Activated T-cell treated with anti-CD3 and anti-CD28 coated beads, Interleukin-2, amount 50 U/mL, for 72 hours (primary cell): ENCODE measurements at regions not wholly inside any gene's neighbourhood (a gene's known extent, or its start where the extent isn't known, plus 50 kb on each side); places are given as distances from the start of the nearest gene placed in this dataset.
"Not testable (repeated sequence)": the region's sequence is repeated elsewhere in the genome, so short reads cannot be mapped to it uniquely, and the experiment has no call there.

Experiments used
- ATAC-seq, 2 donors: fragments of 150-1000 bp; cut with Tn5 transposase; replicated peaks in 1 of 2; 2 replicates each; pipeline ENCODE4 v1.10.0; 2021; ENCODE audit warnings: moderate library complexity in 2 of 2, mild to moderate bottlenecking in 1 of 2
- DNase-seq, 2 donors: peaks; one replicate each; pipeline ENCODE4 v3.0.0; 2021 to 2022; ENCODE audit warnings: mixed read lengths in 1 of 2
- H3K27ac Mint-ChIP-seq: one replicate; pipeline ENCODE4 v1.8.0; 2022; ENCODE audit warnings: mild to moderate bottlenecking, moderate library complexity, mixed read lengths
- H3K27me3 Mint-ChIP-seq: one replicate; pipeline ENCODE4 v1.8.0; 2022; ENCODE audit warnings: low read depth, mixed read lengths
- H3K36me3 Mint-ChIP-seq, 2 donors: one replicate each; pipeline ENCODE4 v1.8.0; 2022; ENCODE audit warnings: mixed read lengths in 2 of 2, mild to moderate bottlenecking in 1 of 2; ENCODE audit not compliant: insufficient read depth in 2 of 2
- H3K4me1 Mint-ChIP-seq: one replicate; pipeline ENCODE4 v1.8.0; 2022; ENCODE audit warnings: low read depth, mixed read lengths
- H3K4me3 Mint-ChIP-seq, 2 donors: one replicate each; pipeline ENCODE4 v1.8.0; 2022; ENCODE audit warnings: mild to moderate bottlenecking in 2 of 2, mixed read lengths in 2 of 2, moderate library complexity in 2 of 2
- H3K9me3 Mint-ChIP-seq, 2 donors: one replicate each; pipeline ENCODE4 v1.8.0; 2022; ENCODE audit warnings: mixed read lengths in 2 of 2

GRCh38 chr6:85348643-85349042, 101.2 kb upstream of the NT5E start:
- Mint-ChIP-seq H3K4me3 (no peak overlapping the region), H3K36me3 (no peaks in the 10 kb centered on the region), H3K27ac (no peak overlapping the region), H3K27me3 (peaks cover 8% of the 10 kb centered on the region), H3K4me1 (no peaks in the 10 kb centered on the region), H3K9me3 (no peaks in the 10 kb centered on the region)
- ATAC-seq (no peak), DNase-seq (no peak)

- ATAC-seq (no peak), DNase-seq (no peak)
- Mint-ChIP-seq H3K9me3 (no peaks in the 10 kb centered on the region), H3K4me1 (no peaks in the 10 kb centered on the region), H3K27me3 (peaks cover 8% of the 10 kb centered on the region), H3K36me3 (no peaks in the 10 kb centered on the region), H3K27ac (no peak overlapping the region), H3K4me3 (no peak overlapping the region)
Observed at GRCh38 chr6:85347812-85348211, 102.1 kb upstream of the NT5E start.

GRCh38 chr6:85346196-85346595, 103.7 kb upstream of the NT5E start:
- H3K9me3 Mint-ChIP-seq = no peaks in the 10 kb centered on the region
- H3K4me1 Mint-ChIP-seq = no peaks in the 10 kb centered on the region
- no peak for ATAC-seq
- no peak for DNase-seq
- no peak overlapping the region for H3K4me3 Mint-ChIP-seq
- peaks cover 22% of the 10 kb centered on the region for H3K27me3 Mint-ChIP-seq
- no peak overlapping the region for H3K27ac Mint-ChIP-seq
- no peaks in the 10 kb centered on the region for H3K36me3 Mint-ChIP-seq

DNA sequence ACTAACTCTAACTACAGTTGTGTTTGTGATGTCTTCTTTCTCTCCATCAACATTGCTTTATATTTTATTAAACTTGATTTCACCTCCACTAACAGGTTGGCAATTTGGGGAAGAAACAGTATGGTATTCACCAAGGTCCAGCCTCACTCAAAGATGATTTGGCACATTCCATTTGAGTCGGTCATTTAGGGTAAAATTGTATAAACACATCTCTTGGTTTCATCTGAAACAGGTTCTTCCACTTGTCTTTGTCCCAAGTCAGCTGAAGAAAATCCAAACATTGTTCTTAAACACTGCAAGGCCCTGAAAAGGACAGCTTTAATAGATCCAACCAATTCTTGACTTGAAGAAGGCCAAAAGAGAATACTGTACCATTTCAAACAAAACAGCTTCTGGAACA, 104.9 kb upstream of the NT5E start:
- H3K4me1 Mint-ChIP-seq = no peaks in the 10 kb centered on the region
- H3K9me3 Mint-ChIP-seq = no peaks in the 10 kb centered on the region
- peaks cover 26% of the 10 kb centered on the region for H3K27me3 Mint-ChIP-seq
- DNase-seq (no peak), ATAC-seq (no peak)
- H3K27ac Mint-ChIP-seq = no peak overlapping the region
- no peaks in the 10 kb centered on the region for H3K36me3 Mint-ChIP-seq
- H3K4me3 Mint-ChIP-seq = no peak overlapping the region

- Mint-ChIP-seq H3K4me3 (no peak overlapping the region), H3K27me3 (peaks cover 23% of the 10 kb centered on the region), H3K36me3 (no peaks in the 10 kb centered on the region), H3K4me1 (no peaks in the 10 kb centered on the region), H3K9me3 (no peaks in the 10 kb centered on the region), H3K27ac (no peak overlapping the region)
- no peak for ATAC-seq
- no peak for DNase-seq
Observed at GRCh38 chr6:85343428-85343827, 106.5 kb upstream of the NT5E start.

DNA sequence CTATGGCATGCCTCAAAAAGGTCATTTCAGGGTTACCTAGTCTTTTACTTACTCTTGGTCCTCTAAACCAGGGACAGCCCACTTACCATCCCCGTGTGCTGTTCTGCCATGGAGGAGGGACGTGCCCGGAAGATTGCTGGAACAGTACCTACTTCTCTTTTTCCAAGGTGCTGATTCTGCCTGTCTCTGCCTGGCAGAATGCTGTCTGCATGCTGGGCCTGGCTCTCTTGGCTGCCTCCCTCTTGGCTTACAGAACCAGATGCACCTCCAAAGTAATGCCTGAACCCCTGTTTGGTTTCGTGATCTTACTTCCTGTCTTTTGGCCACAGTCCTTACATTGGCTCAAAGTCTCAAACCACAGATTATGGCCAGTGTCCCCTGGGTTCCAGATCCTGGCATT, 120.7 kb upstream of the NT5E start:
- DNase-seq (no peak), ATAC-seq (no peak)
- Mint-ChIP-seq H3K9me3 (no peaks in the 10 kb centered on the region), H3K36me3 (no peaks in the 10 kb centered on the region), H3K4me1 (no peaks in the 10 kb centered on the region), H3K27ac (no peak overlapping the region), H3K27me3 (peaks cover 32% of the 10 kb centered on the region), H3K4me3 (no peak overlapping the region)

- peaks cover 22% of the 10 kb centered on the region for H3K27me3 Mint-ChIP-seq
- H3K4me1 Mint-ChIP-seq, H3K9me3 Mint-ChIP-seq, ATAC-seq, H3K27ac Mint-ChIP-seq, H3K4me3 Mint-ChIP-seq, H3K36me3 Mint-ChIP-seq, DNase-seq: not testable (repeated sequence)
Observed at GRCh38 chr6:85325811-85326210, 124.1 kb upstream of the NT5E start.

- ATAC-seq = peak; percentile 50 to 53
- peaks cover 12% of the 10 kb centered on the region for H3K27me3 Mint-ChIP-seq
- H3K9me3 Mint-ChIP-seq = peaks cover 2 to 5% of the 10 kb centered on the region in 2 donors
- no peaks in the 10 kb centered on the region for H3K36me3 Mint-ChIP-seq
- H3K4me3 Mint-ChIP-seq = no peak overlapping the region
- H3K4me1 Mint-ChIP-seq = no peaks in the 10 kb centered on the region
- no peak overlapping the region for H3K27ac Mint-ChIP-seq
- peak; percentile 73 to 81 for DNase-seq
Observed at GRCh38 chr6:85323435-85324040, 126.3 kb upstream of the NT5E start.

- Mint-ChIP-seq H3K27me3 (peaks cover 12% of the 10 kb centered on the region), H3K27ac (no peak overlapping the region), H3K4me1 (no peaks in the 10 kb centered on the region), H3K4me3 (no peak overlapping the region), H3K36me3 (no peaks in the 10 kb centered on the region), H3K9me3 (peaks cover 2 to 6% of the 10 kb centered on the region in 2 donors)
- ATAC-seq (no peak), DNase-seq (no peak)
Observed at GRCh38 chr6:85322446-85323105, 127.3 kb upstream of the NT5E start.

- no peaks in the 10 kb centered on the region for H3K4me1 Mint-ChIP-seq
- peaks cover 12% of the 10 kb centered on the region for H3K27me3 Mint-ChIP-seq
- no peak overlapping the region for H3K27ac Mint-ChIP-seq
- no peak for DNase-seq
- ATAC-seq = no peak
- peaks cover 2 to 6% of the 10 kb centered on the region in 2 donors for H3K9me3 Mint-ChIP-seq
- no peaks in the 10 kb centered on the region for H3K36me3 Mint-ChIP-seq
- no peak overlapping the region for H3K4me3 Mint-ChIP-seq
Observed at GRCh38 chr6:85321906-85322305, 128.0 kb upstream of the NT5E start.

DNA sequence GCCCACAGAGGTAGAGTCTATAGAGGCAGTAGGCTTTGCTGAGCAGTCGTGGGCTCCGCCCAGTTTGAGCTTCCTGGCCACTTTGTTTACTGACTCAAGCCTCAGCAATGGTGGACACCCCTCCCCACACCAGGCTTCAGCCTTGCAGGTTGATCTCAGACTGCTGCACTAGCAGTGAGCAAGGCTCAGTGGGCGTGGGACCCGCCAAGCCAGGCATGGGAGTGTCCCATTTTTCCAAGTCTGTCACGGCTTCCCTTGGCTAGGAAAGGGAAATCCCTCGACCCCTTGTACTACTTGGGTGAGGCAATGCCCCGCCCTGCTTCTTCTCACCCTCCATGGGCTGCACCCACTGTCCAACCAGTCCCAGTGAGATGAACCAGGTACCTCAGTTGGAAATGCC, 135.3 kb upstream of the NT5E start:
- ATAC-seq = no peak
- H3K4me1 Mint-ChIP-seq = no peaks in the 10 kb centered on the region
- no peak overlapping the region for H3K4me3 Mint-ChIP-seq
- no peaks in the 10 kb centered on the region for H3K27me3 Mint-ChIP-seq
- DNase-seq = no peak
- no peak overlapping the region for H3K27ac Mint-ChIP-seq
- H3K36me3 Mint-ChIP-seq = no peaks in the 10 kb centered on the region
- peaks cover 3 to 6% of the 10 kb centered on the region in 2 donors for H3K9me3 Mint-ChIP-seq

- no peak for ATAC-seq
- Mint-ChIP-seq H3K4me3 (no peak overlapping the region), H3K4me1 (no peaks in the 10 kb centered on the region), H3K27ac (no peak overlapping the region), H3K9me3 (peaks cover 0 to 1% of the 10 kb centered on the region in 2 donors), H3K27me3 (peaks cover 4% of the 10 kb centered on the region), H3K36me3 (no peaks in the 10 kb centered on the region)
- no peak for DNase-seq
Observed at GRCh38 chr6:85300581-85300980, 149.3 kb upstream of the NT5E start.

DNA sequence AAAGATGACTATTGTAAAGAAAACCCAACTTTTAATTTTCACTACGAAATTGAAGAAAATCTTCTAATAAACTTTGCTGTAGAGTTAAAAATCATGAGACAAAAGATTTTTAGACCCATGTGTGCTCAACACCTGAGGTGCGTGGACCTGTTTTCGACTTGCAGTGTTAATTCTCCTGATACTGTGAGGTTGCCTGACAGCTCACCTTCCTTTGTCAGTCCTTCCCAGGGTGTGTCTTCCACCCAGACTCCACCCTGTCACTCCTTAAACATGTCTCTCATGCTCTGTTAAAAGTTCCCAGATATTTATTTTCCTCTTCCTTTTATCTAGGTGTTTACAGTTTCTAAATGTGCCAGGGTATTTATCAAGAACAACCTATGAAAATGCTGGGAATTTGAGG, 151.3 kb upstream of the NT5E start:
- Mint-ChIP-seq H3K27me3 (peaks cover 4% of the 10 kb centered on the region), H3K9me3 (no peaks in the 10 kb centered on the region), H3K27ac (no peak overlapping the region), H3K36me3 (no peaks in the 10 kb centered on the region), H3K4me3 (no peak overlapping the region), H3K4me1 (no peaks in the 10 kb centered on the region)
- DNase-seq = no peak
- no peak for ATAC-seq

- H3K36me3 Mint-ChIP-seq = no peaks in the 10 kb centered on the region
- peaks cover 0 to 2% of the 10 kb centered on the region in 2 donors for H3K9me3 Mint-ChIP-seq
- H3K27me3 Mint-ChIP-seq = no peaks in the 10 kb centered on the region
- H3K4me3 Mint-ChIP-seq = no peak overlapping the region
- no peak for DNase-seq
- no peaks in the 10 kb centered on the region for H3K4me1 Mint-ChIP-seq
- ATAC-seq = no peak
- H3K27ac Mint-ChIP-seq = no peak overlapping the region
Observed at GRCh38 chr6:85291326-85291725, 158.6 kb upstream of the NT5E start.
